ENCODE measurements at regions not wholly inside any gene's neighbourhood (a gene's known extent, or its start where the extent isn't known, plus 50 kb on each side); places are given as distances from the start of the nearest gene placed in this dataset.
A peak's percentile ranks its signal among the peaks of the same experiment; 100 is the strongest.

GRCh38 chr2:226337941-226338600 lies 461.5 kb downstream of the IRS1 start:
- H3K9me3 ChIP-seq (ENCODE audit: control insufficient read depth in 2 of 3, insufficient read depth in 1 of 3, low read length in 3 of 3), result no peaks in the 10 kb centered on the region
- TF ChIP-seq CTCF (IDR thresholded peaks at IDR 0.05; ENCODE audit: borderline replicate concordance, extremely low read depth, insufficient read depth), result no peak
- intact Hi-C loops (cut with DNase I), result no loop called here
- H3K4me1 ChIP-seq (ENCODE audit: control insufficient read depth in 2 of 3, insufficient read depth in 2 of 3, low read depth in 1 of 3, low read length in 3 of 3), result no peaks in the 10 kb centered on the region
- FAIRE-seq (no peak), DNase-seq (peak in 2 of 5 donors; percentile 28 to 67)
- no peaks in the 10 kb centered on the region for H3K36me3 ChIP-seq (ENCODE audit: control insufficient read depth in 2 of 3, insufficient read depth in 3 of 3, low read length in 3 of 3)
- no peak overlapping the region for H3K27ac ChIP-seq (ENCODE audit: low read depth in 2 of 2, low read length in 2 of 2)
- no peak overlapping the region for H3K4me3 ChIP-seq (ENCODE audit: low read length in 3 of 3)
- no peak overlapping the region for H3K9ac ChIP-seq (ENCODE audit: low read length in 3 of 3)
- H3K27me3 ChIP-seq (ENCODE audit: control insufficient read depth, insufficient read depth, low read length), result no peaks in the 10 kb centered on the region

GRCh38 chr2:226336283-226336682 lies 463.3 kb downstream of the IRS1 start:
- H3K4me3 ChIP-seq (ENCODE audit: low read length in 3 of 3), result no peak overlapping the region
- FAIRE-seq (no peak), DNase-seq (no peak)
- H3K4me1 ChIP-seq (ENCODE audit: control insufficient read depth in 2 of 3, insufficient read depth in 2 of 3, low read depth in 1 of 3, low read length in 3 of 3), result no peaks in the 10 kb centered on the region
- no peaks in the 10 kb centered on the region for H3K36me3 ChIP-seq (ENCODE audit: control insufficient read depth in 2 of 3, insufficient read depth in 3 of 3, low read length in 3 of 3)
- intact Hi-C loops (cut with DNase I), result no loop called here
- H3K9ac ChIP-seq (ENCODE audit: low read length in 3 of 3), result no peak overlapping the region
- H3K27me3 ChIP-seq (ENCODE audit: control insufficient read depth, insufficient read depth, low read length), result no peaks in the 10 kb centered on the region
- no peak for TF ChIP-seq CTCF (IDR thresholded peaks at IDR 0.05; ENCODE audit: borderline replicate concordance, extremely low read depth, insufficient read depth)
- H3K27ac ChIP-seq (ENCODE audit: low read depth in 2 of 2, low read length in 2 of 2), result no peak overlapping the region
- H3K9me3 ChIP-seq (ENCODE audit: control insufficient read depth in 2 of 3, insufficient read depth in 1 of 3, low read length in 3 of 3), result no peaks in the 10 kb centered on the region

- intact Hi-C loops (cut with DNase I), result no loop called here
- no peaks in the 10 kb centered on the region for H3K27me3 ChIP-seq (ENCODE audit: control insufficient read depth, insufficient read depth, low read length)
- H3K27ac ChIP-seq (ENCODE audit: low read depth in 2 of 2, low read length in 2 of 2), result no peak overlapping the region
- DNase-seq, result no peak
- FAIRE-seq, result no peak
- no peaks in the 10 kb centered on the region for H3K9me3 ChIP-seq (ENCODE audit: control insufficient read depth in 2 of 3, insufficient read depth in 1 of 3, low read length in 3 of 3)
- TF ChIP-seq CTCF (IDR thresholded peaks at IDR 0.05; ENCODE audit: borderline replicate concordance, extremely low read depth, insufficient read depth), result no peak
- no peaks in the 10 kb centered on the region for H3K36me3 ChIP-seq (ENCODE audit: control insufficient read depth in 2 of 3, insufficient read depth in 3 of 3, low read length in 3 of 3)
- H3K9ac ChIP-seq (ENCODE audit: low read length in 3 of 3), result no peak overlapping the region
- H3K4me1 ChIP-seq (ENCODE audit: control insufficient read depth in 2 of 3, insufficient read depth in 2 of 3, low read depth in 1 of 3, low read length in 3 of 3), result no peaks in the 10 kb centered on the region
- no peak overlapping the region for H3K4me3 ChIP-seq (ENCODE audit: low read length in 3 of 3)
Measured at GRCh38 chr2:226334981-226335720, 464.5 kb downstream of the IRS1 start.
